Endothelial cell of umbilical vein (primary cell): ENCODE measurements at regions not wholly inside any gene's neighbourhood (a gene's known extent, or its start where the extent isn't known, plus 50 kb on each side); places are given as distances from the start of the nearest gene placed in this dataset.

ENCODE experiments used
- POLR2A ChIP-seq: IDR thresholded peaks from 2 replicates; pipeline ENCODE4 v1.6.1; 2012; ENCODE audit warnings: low read depth, mild to moderate bottlenecking, control low read depth, low read length
- POLR2AphosphoS5 ChIP-seq: IDR thresholded peaks from 2 replicates; pipeline ENCODE4 v1.6.1; 2012; ENCODE audit warnings: low read depth, mild to moderate bottlenecking, control low read depth, low read length, moderate library complexity; ENCODE audit not compliant: insufficient read depth
- TF ChIP-seq, protein P1 (sequence below), 2 donors: IDR thresholded peaks; 1 replicate in 1 of 2; 2 replicates in 1 of 2; pipeline ENCODE4 v1.5.1; 2011; ENCODE audit warnings: low read length in 2 of 2, mild to moderate bottlenecking in 2 of 2, moderate library complexity in 2 of 2, control low read depth in 1 of 2, inconsistent platforms in 1 of 2, low read depth in 1 of 2; ENCODE audit not compliant: insufficient read depth in 1 of 2; ENCODE audit errors: extremely low read depth in 1 of 2

DNA sequence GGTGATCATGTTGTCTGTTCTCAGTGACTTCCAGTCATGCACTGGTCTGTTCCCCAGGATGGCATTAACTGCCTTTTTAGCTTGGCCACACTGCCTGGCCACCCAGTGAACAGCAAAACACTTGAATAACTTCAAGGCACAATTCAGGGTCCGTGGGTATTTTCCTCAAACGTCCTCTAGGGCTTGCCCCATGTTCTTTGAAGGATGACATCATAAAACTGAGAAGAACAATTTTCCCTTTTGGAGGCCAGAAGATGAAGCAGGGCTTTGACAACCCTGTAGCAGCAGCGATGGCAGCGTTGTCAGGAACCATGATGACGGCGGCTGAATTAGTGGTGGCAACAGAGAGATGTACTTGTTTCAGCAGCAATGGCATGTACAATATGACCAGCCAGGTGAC, 465.9 kb upstream of the ONECUT1 start:
- TF ChIP-seq, protein P1, sequence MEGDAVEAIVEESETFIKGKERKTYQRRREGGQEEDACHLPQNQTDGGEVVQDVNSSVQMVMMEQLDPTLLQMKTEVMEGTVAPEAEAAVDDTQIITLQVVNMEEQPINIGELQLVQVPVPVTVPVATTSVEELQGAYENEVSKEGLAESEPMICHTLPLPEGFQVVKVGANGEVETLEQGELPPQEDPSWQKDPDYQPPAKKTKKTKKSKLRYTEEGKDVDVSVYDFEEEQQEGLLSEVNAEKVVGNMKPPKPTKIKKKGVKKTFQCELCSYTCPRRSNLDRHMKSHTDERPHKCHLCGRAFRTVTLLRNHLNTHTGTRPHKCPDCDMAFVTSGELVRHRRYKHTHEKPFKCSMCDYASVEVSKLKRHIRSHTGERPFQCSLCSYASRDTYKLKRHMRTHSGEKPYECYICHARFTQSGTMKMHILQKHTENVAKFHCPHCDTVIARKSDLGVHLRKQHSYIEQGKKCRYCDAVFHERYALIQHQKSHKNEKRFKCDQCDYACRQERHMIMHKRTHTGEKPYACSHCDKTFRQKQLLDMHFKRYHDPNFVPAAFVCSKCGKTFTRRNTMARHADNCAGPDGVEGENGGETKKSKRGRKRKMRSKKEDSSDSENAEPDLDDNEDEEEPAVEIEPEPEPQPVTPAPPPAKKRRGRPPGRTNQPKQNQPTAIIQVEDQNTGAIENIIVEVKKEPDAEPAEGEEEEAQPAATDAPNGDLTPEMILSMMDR (IDR thresholded peaks at IDR 0.05; ENCODE audit: extremely low read depth in 1 of 2, insufficient read depth in 1 of 2, low read depth in 1 of 2, low read length in 2 of 2): no peak
- TF ChIP-seq POLR2A: no peak
- TF ChIP-seq POLR2AphosphoS5: no peak
